GM21737 (cell line): ENCODE measurements at regions not wholly inside any gene's neighbourhood (a gene's known extent, or its start where the extent isn't known, plus 50 kb on each side); places are given as distances from the start of the nearest gene placed in this dataset.
"Not testable (repeated sequence)": the region's sequence is repeated elsewhere in the genome, so short reads cannot be mapped to it uniquely, and the experiment has no call there.

Experiments
- ATAC-seq: cut with Tn5 transposase; IDR thresholded peaks from one replicate; pipeline ENCODE4 v1.9.1; 2021; ENCODE audit warnings: mild to moderate bottlenecking, moderate library complexity; ENCODE audit not compliant: unreplicated experiment

DNA sequence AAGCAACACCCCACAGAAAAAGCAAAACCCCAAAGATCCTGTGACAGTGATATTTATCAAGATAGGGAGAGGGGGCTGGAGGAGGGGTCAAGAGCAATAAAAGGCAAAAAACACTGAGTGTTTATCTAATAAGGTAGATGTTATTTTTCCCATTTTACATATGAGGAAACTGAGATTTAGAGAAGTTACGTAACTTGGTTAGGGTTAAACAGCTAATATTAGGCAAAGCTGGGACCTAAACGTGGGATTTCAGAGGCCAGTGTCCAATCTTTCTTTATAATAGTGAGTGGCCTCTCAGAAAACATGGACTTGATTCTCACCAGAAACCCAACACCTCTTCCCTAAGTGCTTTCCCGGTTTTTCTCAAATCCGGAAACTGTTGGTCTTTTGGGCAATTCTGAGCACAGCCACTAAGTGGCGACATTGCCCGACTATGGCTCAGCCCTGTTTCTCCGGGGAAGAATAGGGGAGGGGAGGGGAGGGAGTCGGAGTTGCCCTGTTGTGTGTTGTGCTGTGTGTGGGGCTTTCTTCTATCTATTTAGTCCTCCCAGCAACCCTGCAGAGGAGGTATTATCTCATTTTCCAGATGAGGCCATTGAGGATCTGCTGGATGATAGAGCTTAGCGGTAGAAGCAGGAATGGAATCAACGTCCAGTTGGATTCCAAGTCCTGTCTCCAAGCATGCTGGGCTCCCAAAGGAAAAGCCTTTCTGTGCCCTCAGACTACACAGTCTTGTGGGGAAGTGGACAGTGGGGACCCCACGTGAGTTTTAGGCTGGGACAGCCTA, 58.7 kb upstream of the ETV3 start:
- not testable (repeated sequence) for ATAC-seq

- no peak for ATAC-seq
Observed at GRCh38 chr1:157196245-157196543, 58.0 kb upstream of the ETV3 start.

GRCh38 chr1:157195521-157196244, 57.5 kb upstream of the ETV3 start:
- ATAC-seq, result no peak

- ATAC-seq, result no peak
Observed at GRCh38 chr1:157194731-157195520, 56.7 kb upstream of the ETV3 start.

DNA sequence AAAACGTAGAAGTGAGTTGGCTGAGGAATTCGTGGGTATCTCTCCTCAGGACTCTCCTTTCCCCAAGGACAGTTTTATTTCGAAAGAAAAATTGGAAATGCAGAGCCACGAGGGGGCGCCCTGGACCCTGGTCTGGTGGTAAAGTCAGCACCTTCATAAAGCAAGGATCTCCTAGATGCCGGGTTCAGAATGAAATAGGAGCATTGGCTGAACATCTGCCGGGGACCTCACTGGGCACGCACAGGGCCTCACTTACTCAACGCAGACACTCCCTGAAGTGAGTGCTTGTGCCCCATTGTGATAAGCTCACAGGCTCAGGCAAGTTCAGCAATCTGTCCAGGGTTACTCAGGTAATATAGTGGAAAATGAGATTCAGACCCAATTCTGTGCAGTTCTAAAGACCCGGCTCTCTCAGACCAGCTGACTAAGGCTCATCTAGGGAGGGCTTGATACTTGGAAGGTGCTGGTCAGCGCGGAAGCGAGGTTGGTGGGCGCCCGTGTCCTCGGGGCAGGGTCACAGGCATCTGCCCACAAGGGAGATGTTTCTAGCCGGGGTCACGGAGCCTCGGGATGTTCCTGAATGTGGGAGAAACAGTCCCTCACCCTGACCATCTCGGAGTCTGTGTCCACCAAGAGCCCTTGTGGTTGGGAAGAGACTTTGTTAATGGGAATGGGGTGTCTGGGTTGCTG, 55.7 kb upstream of the ETV3 start:
- no peak for ATAC-seq

DNA sequence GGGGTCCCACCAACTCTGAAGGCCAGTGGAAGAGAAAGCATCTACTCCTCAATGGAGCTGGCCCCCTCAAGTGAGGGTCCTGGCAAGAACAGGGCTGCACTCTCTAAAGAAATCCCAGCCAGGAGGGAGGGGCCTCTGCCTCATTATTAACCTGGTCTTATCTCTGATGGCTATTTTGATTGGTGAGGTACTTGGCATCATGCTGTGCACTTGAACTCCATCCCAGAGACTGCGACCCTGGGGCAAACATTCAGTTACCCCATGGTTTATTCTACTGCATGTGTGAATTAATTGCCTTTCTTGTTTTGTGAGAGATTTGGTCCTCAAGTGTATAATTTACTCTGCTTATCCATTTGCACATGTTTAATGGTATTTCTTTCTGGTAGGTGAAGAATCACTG, 55.0 kb upstream of the ETV3 start:
- no peak for ATAC-seq

DNA sequence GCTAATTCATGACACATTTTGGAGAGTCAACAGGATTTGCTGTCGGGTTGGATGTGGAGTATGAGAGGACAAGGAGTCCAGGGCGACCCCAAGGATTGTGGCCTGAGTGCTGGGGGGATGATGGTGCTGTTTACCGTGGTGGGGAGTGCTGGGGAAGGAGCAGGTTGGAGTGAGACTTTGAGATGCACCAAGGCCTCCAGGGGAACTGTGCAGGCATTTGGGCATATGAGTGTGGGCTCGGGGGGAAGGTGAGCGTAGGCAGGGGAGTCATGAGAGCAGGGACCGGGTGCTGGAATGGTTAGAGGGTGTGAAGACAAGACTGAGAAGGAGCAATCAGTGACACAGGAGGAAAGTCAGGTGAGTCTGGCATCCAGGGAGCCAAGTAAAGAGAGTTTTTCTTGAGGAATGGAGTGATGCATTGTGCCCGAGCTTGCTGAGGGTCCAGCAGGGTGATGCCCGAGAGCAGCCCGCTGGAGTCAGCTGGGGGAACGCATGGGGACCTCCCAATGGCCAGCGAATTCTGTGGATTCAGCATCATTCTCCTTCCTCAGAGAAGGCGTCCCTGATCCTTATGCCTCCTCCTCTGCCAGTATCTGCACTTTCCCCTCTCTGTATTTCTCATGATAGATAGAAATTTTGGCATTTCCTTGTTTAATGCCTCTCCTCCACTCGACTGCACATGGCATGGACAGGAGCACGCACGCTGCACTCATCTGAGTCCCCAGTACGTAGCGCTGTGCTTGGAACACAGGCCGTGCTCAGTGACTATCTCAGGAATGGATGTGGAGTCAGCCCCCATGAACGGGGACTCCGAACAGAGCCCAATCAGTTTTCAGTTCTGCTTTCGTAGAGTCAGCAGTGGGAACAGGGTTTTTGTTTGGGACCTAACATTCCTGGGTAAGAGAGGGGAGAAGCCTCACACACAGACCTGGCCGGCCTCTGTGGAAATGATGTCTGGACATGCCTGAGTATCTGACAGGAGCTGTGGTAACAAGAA, 52.1 kb upstream of the ETV3 start:
- no peak for ATAC-seq

GRCh38 chr1:157189096-157189495, 50.9 kb upstream of the ETV3 start:
- ATAC-seq, result no peak
